H1 (cell line): ENCODE measurements at regions not wholly inside any gene's neighbourhood (a gene's known extent, or its start where the extent isn't known, plus 50 kb on each side); places are given as distances from the start of the nearest gene placed in this dataset.
A peak's percentile ranks its signal among the peaks of the same experiment; 100 is the strongest.

Experiments used
- CTCF ChIA-PET: fragments of 300-600 bp; sonication (Branson Sonifier 250); formaldehyde crosslinking; loops from one replicate; lab custom pipeline; 2021; ENCODE audit not compliant: partially characterized antibody; lab: Charles Lee
- POLR2A ChIA-PET: fragments of 300-600 bp; sonication (Branson Sonifier 250); formaldehyde crosslinking; loops from one replicate; lab custom pipeline; 2021; ENCODE audit warnings: inconsistent platforms; ENCODE audit not compliant: partially characterized antibody; lab: Charles Lee
- DNase-seq, 2 experiments: peaks; one replicate each; pipeline versions ENCODE4 v3.0.0 to v3.0.0-alpha.2; 2010 to 2022; ENCODE audit warnings: low spot score in 2 of 2, low read depth in 1 of 2, mixed read lengths in 1 of 2
- FAIRE-seq: peaks from 2 replicates; lab custom pipeline; 2011; peaks lifted over from hg19 to GRCh38; lab: Jason Lieb, UNC
- H2AFZ ChIP-seq: 2 replicates; pipeline ENCODE4 v1.8.1; 2012; ENCODE audit warnings: low read length, inconsistent platforms
- H2AK5ac ChIP-seq: 2 replicates; pipeline ENCODE4 v1.6.1; 2013; ENCODE audit warnings: low read depth, low read length
- H2BK120ac ChIP-seq: replicated peaks from 2 replicates; pipeline ENCODE3; 2013; ENCODE audit warnings: low read depth, low read length, inconsistent platforms
- H2BK12ac ChIP-seq: 2 replicates; pipeline ENCODE4 v1.6.1; 2013; ENCODE audit warnings: low read depth, low read length
- H2BK15ac ChIP-seq: 2 replicates; pipeline ENCODE4 v1.6.1; 2013; ENCODE audit warnings: low read length
- H2BK20ac ChIP-seq: 2 replicates; pipeline ENCODE4 v1.6.1; 2013; ENCODE audit warnings: low read length
- H2BK5ac ChIP-seq: 2 replicates; pipeline ENCODE4 v1.6.1; 2013; ENCODE audit warnings: low read depth, low read length
- H3K14ac ChIP-seq: 2 replicates; pipeline ENCODE4 v1.6.1; 2013; ENCODE audit warnings: inconsistent platforms; ENCODE audit not compliant: insufficient read length
- H3K18ac ChIP-seq: 2 replicates; pipeline ENCODE4 v1.6.1; 2013; ENCODE audit warnings: low read length; ENCODE audit errors: extremely low read depth
- H3K23ac ChIP-seq: 2 replicates; pipeline ENCODE4 v1.6.1; 2013; ENCODE audit warnings: inconsistent platforms; ENCODE audit not compliant: insufficient read length
- H3K23me2 ChIP-seq: 2 replicates; pipeline ENCODE4 v1.6.1; 2013; ENCODE audit warnings: low read depth, low read length
- H3K27ac ChIP-seq: 2 replicates; pipeline ENCODE4 v1.6.1; 2011; ENCODE audit warnings: low read depth, low read length, inconsistent platforms
- H3K27me3 ChIP-seq, 4 experiments: replicated peaks in 1 of 4; 1 replicate in 1 of 4; 2 replicates in 3 of 4; pipeline versions ENCODE4 v1.6.1 to v1.8.1; 2011 to 2013; ENCODE audit warnings: low read length in 3 of 4, mild to moderate bottlenecking in 3 of 4, inconsistent platforms in 2 of 4, mixed read lengths in 2 of 4, moderate library complexity in 1 of 4; ENCODE audit not compliant: control insufficient read depth in 3 of 4, insufficient read depth in 3 of 4; ENCODE audit errors: extremely low read depth in 1 of 4
- H3K36me3 ChIP-seq, 4 experiments: 2 replicates each; pipeline versions ENCODE4 v1.6.1 to v1.8.1; 2011 to 2013; ENCODE audit warnings: mild to moderate bottlenecking in 4 of 4, low read length in 3 of 4, moderate library complexity in 2 of 4, control low read depth in 1 of 4, inconsistent platforms in 1 of 4; ENCODE audit not compliant: insufficient read depth in 4 of 4, control insufficient read depth in 2 of 4
- H3K4ac ChIP-seq: replicated peaks from 2 replicates; pipeline ENCODE3; 2013; ENCODE audit warnings: low read length, low read depth, mixed read lengths, inconsistent platforms; ENCODE audit not compliant: insufficient read length
- H3K4me1 ChIP-seq, 4 experiments: replicated peaks in 1 of 4; 1 replicate in 1 of 4; 2 replicates in 3 of 4; pipeline versions ENCODE4 v1.6.1 to v1.8.1; 2011 to 2013; ENCODE audit warnings: low read length in 3 of 4, inconsistent platforms in 2 of 4, mixed read lengths in 1 of 4; ENCODE audit not compliant: insufficient read depth in 4 of 4, control insufficient read depth in 3 of 4
- H3K4me2 ChIP-seq, 2 experiments: 2 replicates each; pipeline versions ENCODE4 v1.6.1 to v1.8.1; 2011 to 2013; ENCODE audit warnings: low read depth in 2 of 2, low read length in 2 of 2, control low read depth in 1 of 2, inconsistent platforms in 1 of 2, mild to moderate bottlenecking in 1 of 2; ENCODE audit not compliant: insufficient read depth in 1 of 2
- H3K4me3 ChIP-seq, 4 experiments: fragments of 200-600, 300-600 bp in 1 of 4; sonication (generic), shearing (Covaris generic), sonication (Bioruptor Twin) in 1 of 4; 2 replicates each; pipeline versions ENCODE4 v1.5.1 to v1.8.1; 2011 to 2016; ENCODE audit warnings: low read length in 4 of 4, low read depth in 3 of 4, control low read depth in 2 of 4, inconsistent platforms in 2 of 4, mild to moderate bottlenecking in 2 of 4, mixed read lengths in 1 of 4, moderate library complexity in 1 of 4; ENCODE audit not compliant: insufficient read depth in 2 of 4; ENCODE audit errors: extremely low read depth in 1 of 4
- H3K56ac ChIP-seq: replicated peaks from 2 replicates; pipeline ENCODE3; 2013; ENCODE audit warnings: low read depth, mild to moderate bottlenecking, mixed read lengths, low read length, inconsistent platforms; ENCODE audit not compliant: insufficient read length
- H3K79me1 ChIP-seq: 2 replicates; pipeline ENCODE4 v1.6.1; 2013; ENCODE audit warnings: low read depth, low read length, control low read depth
- H3K79me2 ChIP-seq, 2 experiments: 2 replicates each; pipeline versions ENCODE4 v1.6.1 to v1.8.1; 2012 to 2013; ENCODE audit warnings: low read length in 2 of 2, mild to moderate bottlenecking in 2 of 2, inconsistent platforms in 1 of 2; ENCODE audit not compliant: insufficient read depth in 2 of 2, control insufficient read depth in 1 of 2
- H3K9ac ChIP-seq, 4 experiments: replicated peaks in 1 of 4; 1 replicate in 1 of 4; 2 replicates in 3 of 4; pipeline versions ENCODE4 v1.6.1 to v1.8.1; 2011 to 2013; ENCODE audit warnings: low read depth in 3 of 4, low read length in 3 of 4, control low read depth in 2 of 4, mild to moderate bottlenecking in 2 of 4, moderate library complexity in 2 of 4, inconsistent platforms in 1 of 4; ENCODE audit errors: extremely low read depth in 1 of 4
- H3K9me3 ChIP-seq, 2 experiments: 2 replicates each; pipeline versions ENCODE4 v1.6.1 to v1.8.1; 2012 to 2013; ENCODE audit warnings: mild to moderate bottlenecking in 2 of 2, moderate library complexity in 2 of 2, control low read depth in 1 of 2, inconsistent platforms in 1 of 2, low read depth in 1 of 2, low read length in 1 of 2, mixed read lengths in 1 of 2; ENCODE audit not compliant: insufficient read depth in 2 of 2
- H4K20me1 ChIP-seq, 2 experiments: replicated peaks in 1 of 2; 2 replicates each; pipeline versions ENCODE3 to v1.8.1; 2011 to 2013; ENCODE audit warnings: inconsistent platforms in 2 of 2, low read length in 2 of 2, mild to moderate bottlenecking in 1 of 2; ENCODE audit not compliant: insufficient read depth in 2 of 2, control insufficient read depth in 1 of 2
- H4K5ac ChIP-seq: 2 replicates; pipeline ENCODE4 v1.6.1; 2013; ENCODE audit warnings: low read length, low read depth, mixed read lengths, inconsistent platforms; ENCODE audit not compliant: insufficient read length
- H4K8ac ChIP-seq: 2 replicates; pipeline ENCODE4 v1.8.0; 2013; ENCODE audit warnings: mild to moderate bottlenecking, moderate library complexity, low read length, inconsistent platforms; ENCODE audit not compliant: insufficient read depth; ENCODE audit errors: extremely low read depth
- H4K91ac ChIP-seq: replicated peaks from 2 replicates; pipeline ENCODE3; 2013; ENCODE audit warnings: low read length, mixed read lengths, inconsistent platforms; ENCODE audit not compliant: insufficient read length
- E2F6 ChIP-seq: IDR thresholded peaks from 2 replicates; pipeline ENCODE4 v1.6.1; 2012; ENCODE audit warnings: inconsistent platforms
- NANOG ChIP-seq: IDR thresholded peaks from 2 replicates; pipeline ENCODE4 v1.6.1; 2011; ENCODE audit warnings: low read length, low read depth, mild to moderate bottlenecking, inconsistent platforms; ENCODE audit not compliant: insufficient read depth, poor library complexity, severe bottlenecking
- POU5F1 ChIP-seq: IDR thresholded peaks from 2 replicates; pipeline ENCODE4 v1.6.1; 2011; ENCODE audit warnings: low read depth, mild to moderate bottlenecking, low read length, moderate library complexity
- SIN3A ChIP-seq, 2 experiments: IDR thresholded peaks in 1 of 2; conservative IDR thresholded peaks in 1 of 2; 2 replicates each; pipeline ENCODE4 v1.6.1; 2011 to 2012; ENCODE audit warnings: low read length in 2 of 2, improper control_type of control experiment in 1 of 2, low read depth in 1 of 2, mild to moderate bottlenecking in 1 of 2
- SP2 ChIP-seq: IDR thresholded peaks from 2 replicates; pipeline ENCODE4 v1.6.1; 2012; ENCODE audit warnings: mild to moderate bottlenecking, low read length, inconsistent platforms
- WGBS, 2 experiments: shearing (Covaris generic) in 1 of 2; methylation state at CpG; one replicate each; pipeline versions ENCODE4 v1.1.6 to v1.1.7; 2013 to 2015; ENCODE audit warnings: low lambda C conversion rate in 2 of 2, mixed read lengths in 2 of 2, inconsistent platforms in 1 of 2, low coverage in 1 of 2, missing lambda C conversion rate in 1 of 2; ENCODE audit not compliant: insufficient replicate concordance in 2 of 2, insufficient coverage in 1 of 2, insufficient read length in 1 of 2; ENCODE audit errors: extremely low coverage in 1 of 2, missing lambda C conversion rate in 1 of 2; 5-methylcytosine and 5-hydroxymethylcytosine counted together

GRCh38 chr6:15780437-15780836 is 117.6 kb upstream of the DTNBP1 start:
- H2BK12ac ChIP-seq: no peak overlapping the region
- no peak overlapping the region for H4K5ac ChIP-seq
- H2BK20ac ChIP-seq: no peak overlapping the region
- WGBS, 2 experiments: 43% methylated on average over 2 of the region's 2 CpGs; no CpG with 5 or more reads in 1 of the 2 experiments
- no peak overlapping the region for H2AK5ac ChIP-seq
- no peaks in the 10 kb centered on the region for H4K20me1 ChIP-seq
- H3K23me2 ChIP-seq: no peaks in the 10 kb centered on the region
- H4K91ac ChIP-seq: no peak overlapping the region
- H3K36me3 ChIP-seq: no peaks in the 10 kb centered on the region
- no peak overlapping the region for H3K4me2 ChIP-seq
- no peak for FAIRE-seq
- no peak overlapping the region for H4K8ac ChIP-seq
- peaks cover 0 to 1% (median 0%) of the 10 kb centered on the region in 4 experiments; a peak in 1 of 7 replicates for H3K27me3 ChIP-seq
- H2BK5ac ChIP-seq: no peak overlapping the region
- ChIA-PET CTCF (interaction anchor here (0.7 to 2.1 kb wide), 4 partner anchors 11 to 403 kb away, joined by 3 to 10 read pairs (median 6); no protein-coding TSS in a partner anchor), POLR2A (interaction anchor here (0.6 kb wide), 1 partner anchor 350 kb away, joined by 3 read pairs; no protein-coding TSS in a partner anchor)
- H3K9me3 ChIP-seq: no peaks in the 10 kb centered on the region
- no peak overlapping the region for H3K9ac ChIP-seq
- no peak overlapping the region for H3K4ac ChIP-seq
- H3K23ac ChIP-seq: peak overlapping the region; percentile 99
- TF ChIP-seq E2F6: no peak
- TF ChIP-seq SP2: no peak
- no peak for TF ChIP-seq SIN3A (conservative IDR thresholded peaks at IDR 0.05 in 1 of 2, IDR thresholded peaks at IDR 0.05 in 1 of 2; ENCODE audit: low read depth in 1 of 2, low read length in 2 of 2)
- TF ChIP-seq NANOG: no peak
- TF ChIP-seq POU5F1: no peak
- H3K14ac ChIP-seq: no peak overlapping the region
- H3K4me1 ChIP-seq: no peaks in the 10 kb centered on the region
- H3K56ac ChIP-seq: no peak overlapping the region
- no peak overlapping the region for H3K18ac ChIP-seq
- H3K27ac ChIP-seq: no peak overlapping the region
- H3K79me1 ChIP-seq: no peaks in the 10 kb centered on the region
- H3K4me3 ChIP-seq: no peak overlapping the region
- DNase-seq: no peak
- no peak overlapping the region for H2AFZ ChIP-seq
- no peaks in the 10 kb centered on the region for H3K79me2 ChIP-seq
- no peak overlapping the region for H2BK15ac ChIP-seq
- no peak overlapping the region for H2BK120ac ChIP-seq
